ENCODE measurements at regions not wholly inside any gene's neighbourhood (a gene's known extent, or its start where the extent isn't known, plus 50 kb on each side); places are given as distances from the start of the nearest gene placed in this dataset.

DNA sequence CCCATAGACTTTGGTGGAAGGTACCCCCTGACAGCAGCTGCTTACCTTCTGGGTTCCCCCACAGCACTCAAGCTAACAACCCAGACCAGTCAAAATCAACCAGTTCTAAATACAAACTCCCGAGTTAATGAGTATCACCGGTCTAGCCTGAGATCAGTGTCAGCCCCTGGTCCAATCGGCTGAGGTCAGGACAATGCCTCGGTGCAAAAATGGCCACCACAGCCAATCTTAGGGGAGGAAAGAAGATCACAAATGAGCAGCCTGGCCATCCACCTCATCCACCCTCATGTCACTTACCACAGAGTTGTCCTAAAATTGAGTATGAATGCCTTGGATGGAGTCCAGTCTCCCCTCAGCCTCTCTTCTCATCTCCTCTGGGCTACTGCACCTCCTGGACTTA, 128.5 kb downstream of the PHETA1 start:
- TF ChIP-seq CTCF (IDR thresholded peaks at IDR 0.05) (no peak), EP300 (IDR thresholded peaks at IDR 0.05) (no peak)

Measured in ovary (tissue), 3 donors.